GM21737 (cell line): ENCODE measurements at regions not wholly inside any gene's neighbourhood (a gene's known extent, or its start where the extent isn't known, plus 50 kb on each side); places are given as distances from the start of the nearest gene placed in this dataset.
"Not testable (repeated sequence)": the region's sequence is repeated elsewhere in the genome, so short reads cannot be mapped to it uniquely, and the experiment has no call there.

Experiments
- ATAC-seq: cut with Tn5 transposase; IDR thresholded peaks from one replicate; pipeline ENCODE4 v1.9.1; 2021; ENCODE audit warnings: mild to moderate bottlenecking, moderate library complexity; ENCODE audit not compliant: unreplicated experiment

DNA sequence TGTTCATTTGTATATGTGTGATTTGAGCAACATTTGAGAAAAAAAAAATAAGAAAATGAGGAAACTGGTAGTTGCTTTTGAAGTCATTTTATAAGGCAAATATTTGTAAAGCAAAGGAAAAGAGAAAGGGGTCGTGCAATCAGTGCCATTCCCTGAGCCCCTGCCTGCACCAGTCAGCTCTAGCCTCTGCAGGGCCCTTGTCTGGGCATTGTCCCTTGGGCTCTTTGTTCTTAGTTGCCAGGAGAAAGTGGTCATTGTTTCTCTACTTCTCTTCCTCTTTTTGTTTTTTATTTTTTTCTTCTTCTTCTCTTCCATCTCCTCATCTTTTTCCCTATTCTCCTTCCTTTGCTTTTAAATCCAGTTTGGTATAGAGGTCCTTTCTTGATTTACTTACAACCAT, 175.3 kb upstream of the CREB1 start:
- no peak for ATAC-seq

DNA sequence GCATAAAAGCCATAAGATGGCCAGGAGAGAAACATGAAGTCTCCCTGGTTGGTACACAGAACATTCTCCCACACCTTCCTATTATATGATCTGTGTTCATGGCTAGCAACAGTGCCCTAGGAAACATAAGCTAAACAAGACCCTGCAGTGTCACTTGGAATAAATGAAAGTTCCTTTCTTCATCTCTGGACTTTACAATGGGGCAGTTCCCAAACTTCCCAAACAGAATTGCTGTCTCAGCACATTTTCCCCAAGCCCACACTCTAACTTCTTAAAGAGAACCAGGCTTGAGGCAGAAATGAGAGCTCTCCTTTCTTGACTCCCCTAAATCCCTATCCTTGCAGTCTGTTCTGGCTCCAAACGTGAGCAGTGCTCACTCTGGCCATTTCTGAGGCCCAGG, 173.2 kb upstream of the CREB1 start:
- ATAC-seq, result no peak

DNA sequence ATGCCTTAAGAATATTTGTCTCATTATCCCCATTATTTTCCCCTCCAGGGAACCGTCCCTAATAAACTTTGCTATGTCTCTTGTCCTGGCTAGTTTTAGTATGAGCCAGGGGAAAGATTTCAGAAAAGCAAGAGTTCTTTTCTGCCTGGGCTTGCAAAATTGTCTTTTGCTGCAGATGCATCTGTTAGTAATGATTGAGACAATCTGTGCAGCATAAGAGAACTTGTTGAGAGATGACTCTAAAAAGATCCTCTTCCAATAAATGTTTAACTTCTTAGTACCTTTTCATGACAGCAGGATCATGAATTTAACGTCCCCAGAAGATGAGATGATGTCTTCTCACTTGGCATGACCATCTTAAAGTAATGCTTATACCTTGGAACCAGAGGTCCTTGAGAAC, 172.5 kb upstream of the CREB1 start:
- no peak for ATAC-seq

DNA sequence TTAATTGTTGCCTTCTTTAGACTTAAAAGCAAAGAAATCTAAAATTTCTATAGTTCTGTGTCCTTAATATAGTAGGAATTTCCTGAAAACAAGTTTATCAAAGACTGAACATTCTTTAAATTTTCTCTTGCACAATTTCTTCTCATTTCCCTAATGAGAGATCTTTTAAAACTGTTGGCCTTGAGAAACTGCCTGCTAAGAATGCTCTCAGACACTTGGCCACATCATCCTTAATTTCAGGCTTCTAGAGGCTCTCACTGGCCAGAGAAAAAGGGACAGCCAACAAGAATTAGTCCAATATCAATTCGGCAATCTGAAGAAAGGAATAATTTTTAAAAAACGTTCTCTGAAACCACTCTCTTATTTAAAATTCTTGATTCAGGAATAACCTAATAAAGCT, 167.0 kb upstream of the CREB1 start:
- ATAC-seq, result no peak

DNA sequence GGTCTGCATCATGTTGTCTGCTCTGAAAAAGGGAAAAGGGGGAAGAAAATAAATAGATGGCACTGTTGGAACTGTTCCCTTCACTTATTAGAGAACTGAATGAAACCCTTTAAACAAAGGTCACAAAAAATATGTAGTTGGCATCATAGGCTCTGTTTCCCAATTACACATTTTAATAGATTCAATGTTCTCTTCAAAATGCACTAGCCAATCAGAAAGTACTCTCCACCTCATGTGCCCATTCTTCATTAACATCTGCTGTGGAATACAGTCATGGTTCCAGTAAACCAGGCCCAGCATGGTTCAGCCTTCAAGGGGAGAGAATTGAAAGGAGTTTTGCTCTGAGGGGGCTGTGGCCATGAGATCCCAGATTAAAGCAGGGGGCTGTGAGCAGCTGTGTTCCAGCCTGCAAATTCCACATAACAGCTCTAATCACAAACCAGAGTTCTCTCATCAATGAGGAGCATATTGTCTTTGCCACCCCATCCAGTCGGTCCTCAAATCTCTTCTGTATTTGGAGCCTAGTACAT, 165.9 kb upstream of the CREB1 start:
- no peak for ATAC-seq

DNA sequence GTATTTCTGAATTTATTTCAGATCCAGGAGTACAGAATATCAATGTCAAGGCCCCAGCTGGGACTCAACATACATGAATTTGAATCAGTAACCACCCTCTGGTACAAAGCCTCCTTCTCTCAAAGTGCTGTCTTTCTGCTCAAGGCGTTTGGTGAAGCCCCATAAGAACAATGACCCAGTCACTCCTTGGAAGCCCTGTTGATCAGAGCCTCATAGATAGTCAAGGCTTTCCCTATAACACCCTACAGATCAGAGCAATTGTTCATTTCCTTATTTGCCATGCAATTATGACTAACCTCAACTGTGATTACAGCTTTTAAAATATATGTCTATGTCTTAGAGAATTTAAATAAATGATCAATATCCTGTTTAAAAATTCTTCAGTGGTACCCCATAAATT, 159.1 kb upstream of the CREB1 start:
- no peak for ATAC-seq

DNA sequence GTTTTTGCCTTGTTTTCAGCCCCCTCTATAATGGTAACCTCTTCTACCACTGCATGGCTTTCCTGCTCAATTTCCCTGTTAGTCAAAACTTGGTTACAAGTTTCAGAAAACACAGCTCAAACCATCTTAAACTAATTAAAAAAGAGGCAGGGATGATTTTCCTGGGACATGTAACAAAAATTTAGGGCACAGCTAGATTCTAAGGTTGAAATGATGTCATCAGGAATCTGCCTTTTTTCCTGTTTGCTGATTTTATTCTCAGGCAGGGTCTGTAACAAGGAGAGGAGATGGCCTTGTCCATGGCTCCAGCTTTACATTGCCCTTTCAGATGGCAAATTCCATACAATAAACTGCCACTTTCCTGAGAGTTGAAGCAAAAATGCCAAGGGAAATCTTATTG, 157.9 kb upstream of the CREB1 start:
- no peak for ATAC-seq

DNA sequence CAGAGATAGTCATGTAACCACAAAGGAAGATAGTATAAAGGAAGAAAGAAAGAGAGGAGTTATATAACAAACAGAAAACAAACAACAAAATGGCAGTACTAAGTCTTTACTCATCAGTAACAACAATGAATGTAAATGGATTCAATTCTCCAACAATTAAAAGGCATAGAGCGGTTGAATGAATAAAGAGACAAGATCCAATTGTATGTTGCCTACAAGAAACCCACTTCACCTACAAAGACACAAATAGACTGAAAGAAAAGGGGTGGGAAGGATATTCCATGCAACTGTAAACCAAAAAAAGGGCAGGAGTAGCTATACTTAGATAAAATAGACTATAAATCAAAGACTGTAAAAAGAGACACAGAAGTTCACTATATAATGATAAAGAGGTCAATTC, 157.3 kb upstream of the CREB1 start:
- ATAC-seq, result no peak

DNA sequence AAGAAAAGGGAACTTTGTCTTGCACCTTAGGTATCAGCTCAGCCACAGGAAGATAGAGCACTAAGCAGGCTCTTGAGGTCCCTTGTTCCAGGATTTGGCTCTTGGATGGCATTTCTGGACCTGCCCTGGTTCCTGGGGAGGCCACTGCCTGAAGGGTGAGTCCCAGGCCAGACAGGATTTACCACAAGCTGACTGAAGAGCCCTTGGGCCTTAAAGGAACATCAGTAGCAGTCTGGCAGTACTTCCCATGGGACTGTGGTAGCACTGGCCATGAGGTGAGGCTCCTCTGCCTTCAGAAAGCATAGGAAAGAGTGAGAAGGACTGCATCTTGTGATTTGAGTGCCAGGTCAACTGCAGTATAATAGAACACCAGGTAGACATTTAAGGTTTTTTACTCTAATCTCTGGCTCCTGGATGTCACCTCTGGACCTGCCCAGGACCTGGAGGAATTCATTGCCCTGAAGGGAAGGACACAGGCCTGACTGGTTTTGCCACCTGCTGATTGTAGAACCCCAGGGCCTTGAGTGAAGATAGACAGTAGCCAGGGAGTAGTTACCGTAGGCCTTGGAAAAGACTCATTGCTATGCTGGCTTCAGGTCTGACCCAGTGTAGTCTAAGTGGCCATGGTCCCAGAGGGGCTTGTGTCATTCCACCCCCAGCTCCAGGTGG, 154.4 kb upstream of the CREB1 start:
- ATAC-seq, result no peak

DNA sequence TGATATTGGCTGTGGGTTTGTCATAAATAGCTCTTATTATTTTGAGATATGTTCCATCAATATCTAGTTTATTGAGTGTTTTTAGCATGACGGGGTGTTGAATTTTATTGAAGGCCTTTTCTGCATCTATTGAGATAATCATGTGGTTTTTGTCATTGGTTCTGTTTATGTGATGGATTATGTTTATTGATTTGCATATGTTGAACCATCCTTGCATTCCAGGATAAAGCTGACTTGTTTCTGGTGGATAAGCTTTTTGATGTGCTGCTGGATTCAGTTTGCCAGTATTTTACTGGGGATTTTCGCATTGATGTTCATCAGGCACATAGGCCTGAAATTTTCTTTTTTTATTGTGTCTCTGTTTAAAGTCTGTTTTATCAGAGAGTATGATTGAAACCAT, 151.1 kb upstream of the CREB1 start:
- ATAC-seq, result not testable (repeated sequence)

DNA sequence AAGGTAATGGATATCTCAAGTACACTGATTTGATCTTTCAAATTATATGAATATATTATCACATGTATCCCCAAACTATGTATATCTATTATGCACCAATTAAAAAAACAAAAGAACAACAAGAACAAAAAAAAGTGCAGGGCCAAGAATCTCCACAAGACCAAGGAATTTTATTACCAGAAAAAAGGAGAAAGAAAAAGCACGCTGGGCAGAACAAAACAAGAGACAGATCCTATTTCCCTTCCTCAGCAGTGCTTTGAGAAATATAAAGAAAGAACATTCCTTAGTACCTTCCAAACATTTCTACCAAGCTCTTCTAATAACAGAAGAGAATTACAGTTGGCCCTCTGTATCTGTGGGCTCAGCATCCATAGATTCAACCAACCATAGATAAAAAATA, 144.7 kb upstream of the CREB1 start:
- ATAC-seq, result no peak

DNA sequence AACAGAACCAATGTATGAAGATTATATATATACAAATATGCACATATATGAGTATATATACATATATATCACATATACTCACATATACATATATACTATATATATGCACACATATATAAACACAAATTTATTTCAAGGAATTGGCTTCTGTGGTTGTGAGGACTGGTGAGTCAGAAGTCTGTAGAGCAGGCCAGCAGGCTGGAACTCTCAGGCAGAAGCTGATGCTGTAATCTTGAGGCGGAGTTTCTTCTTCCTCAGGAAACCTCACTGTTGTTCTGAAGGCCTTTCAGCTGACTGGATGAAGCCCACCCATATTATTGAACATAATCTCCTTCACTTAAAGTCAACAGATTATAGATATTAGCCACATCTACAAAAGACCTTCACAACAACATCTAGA, 143.9 kb upstream of the CREB1 start:
- no peak for ATAC-seq

DNA sequence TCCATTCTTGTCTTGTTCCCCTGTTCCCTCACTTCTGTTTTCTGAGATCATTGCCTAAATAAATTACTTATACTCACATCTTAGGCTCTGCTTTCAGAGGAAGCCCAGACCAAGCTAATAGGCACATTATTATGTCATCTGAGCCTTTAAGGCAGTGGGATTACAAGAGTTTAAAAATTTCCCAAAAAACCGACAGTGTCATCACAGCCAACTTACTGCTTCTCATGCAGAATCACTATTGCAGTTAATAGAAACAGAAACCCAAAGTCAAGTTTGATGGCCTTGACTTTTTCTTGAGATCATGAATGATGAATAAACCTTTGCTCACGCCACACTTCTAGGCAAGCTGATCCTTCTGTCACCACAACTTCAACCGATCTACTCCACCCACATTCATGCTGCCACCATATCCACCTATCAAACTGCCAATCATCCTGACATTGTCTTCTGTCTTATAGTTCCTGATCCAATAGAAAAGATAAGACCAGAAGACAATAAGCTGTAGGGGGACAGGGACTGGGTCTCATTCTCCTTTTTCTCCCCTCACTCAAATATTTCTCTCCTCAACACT, 142.7 kb upstream of the CREB1 start:
- no peak for ATAC-seq

DNA sequence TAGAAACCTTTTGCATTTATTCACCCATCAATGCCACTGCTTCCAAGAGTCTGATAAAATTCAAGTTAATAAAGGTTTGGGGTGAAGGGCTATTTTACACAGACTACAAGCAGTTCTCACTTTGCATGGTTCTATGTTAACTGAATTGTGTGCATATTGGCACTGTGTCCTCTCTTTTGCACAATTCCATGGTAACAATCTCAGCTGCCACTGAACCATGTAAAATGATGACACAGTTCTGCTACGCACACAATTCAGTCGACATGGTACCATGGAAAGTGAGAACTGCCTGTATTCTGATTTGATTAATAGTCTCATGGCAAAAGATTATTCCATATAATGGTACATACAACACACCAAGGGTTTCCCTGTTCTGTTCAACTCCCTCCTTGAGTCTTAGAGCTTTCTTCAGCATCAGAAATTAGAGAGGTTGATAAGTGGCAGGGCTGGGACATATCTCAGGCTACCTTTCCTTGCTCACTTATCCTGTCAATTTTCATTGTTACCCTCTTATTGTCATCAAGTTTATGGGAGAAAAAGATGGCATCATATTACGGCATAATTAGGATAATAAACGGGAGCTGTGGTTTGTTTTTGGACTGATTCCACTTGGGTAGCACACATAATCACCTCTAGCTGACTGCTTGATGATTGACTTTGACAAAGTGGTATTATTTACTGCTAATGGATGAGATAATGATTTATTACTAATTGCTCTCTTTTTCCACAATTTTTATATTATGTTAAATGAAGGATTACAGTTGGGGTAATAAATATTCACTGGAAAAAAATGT, 139.3 kb upstream of the CREB1 start:
- ATAC-seq, result no peak

DNA sequence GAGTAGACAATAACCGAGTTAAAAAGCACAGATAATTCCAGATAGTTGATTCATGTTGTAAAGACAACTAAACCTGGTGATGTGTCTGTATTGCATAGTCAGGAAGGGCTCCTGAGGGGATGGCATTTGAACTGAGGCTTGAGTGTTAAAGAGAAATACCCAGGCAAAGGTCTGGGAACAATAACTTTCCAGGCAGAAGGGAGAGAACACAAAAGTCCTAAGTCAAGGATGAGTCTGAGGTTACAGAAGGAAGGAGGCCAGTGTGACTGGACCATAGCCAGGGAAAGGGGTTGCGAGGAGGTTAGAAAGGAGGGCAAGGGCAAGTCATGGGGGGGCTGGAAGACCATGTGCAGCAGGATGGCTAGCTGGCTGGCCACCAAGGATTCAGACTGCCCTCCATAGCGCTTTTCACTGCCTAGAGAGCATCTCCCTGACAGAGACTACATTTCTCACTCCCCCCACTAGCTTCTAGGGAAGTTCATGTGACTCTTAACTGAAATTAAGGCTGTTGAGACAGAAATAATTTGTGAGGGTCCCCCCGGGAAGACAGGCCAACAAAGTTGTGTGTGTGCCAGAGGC, 135.5 kb upstream of the CREB1 start:
- no peak for ATAC-seq

DNA sequence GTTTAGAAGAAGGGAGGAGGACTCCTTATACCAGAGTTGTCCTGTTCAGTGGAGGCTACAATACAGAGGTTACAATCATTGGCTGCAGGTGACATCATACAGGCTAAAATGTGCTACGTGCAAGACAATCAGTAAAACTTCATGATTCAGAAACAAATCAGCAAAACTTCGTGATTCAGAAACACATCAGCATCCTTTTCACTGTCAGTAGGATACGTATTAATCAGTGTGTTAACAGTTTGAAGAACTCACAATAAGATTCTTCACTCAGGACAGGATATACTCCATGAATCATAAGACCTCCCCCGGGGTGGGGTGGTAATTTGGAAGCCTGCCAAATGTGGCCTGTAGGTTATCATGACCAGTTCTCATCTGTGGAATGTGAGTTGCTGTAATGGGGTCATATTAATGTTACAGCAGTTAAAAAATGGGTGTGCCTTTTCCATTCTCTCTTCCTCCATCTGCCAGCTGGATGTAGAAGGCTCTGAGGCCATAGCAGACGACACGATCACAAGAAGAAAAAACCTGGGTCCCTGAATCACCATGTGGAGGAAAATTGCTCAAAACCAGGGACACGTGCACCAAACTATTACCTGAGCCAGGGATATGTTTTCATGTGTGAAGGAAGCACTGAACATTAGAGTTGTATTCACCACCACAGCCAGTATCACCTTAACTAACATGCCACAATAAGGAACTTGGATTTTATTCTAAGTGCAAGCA, 134.8 kb upstream of the CREB1 start:
- no peak for ATAC-seq

DNA sequence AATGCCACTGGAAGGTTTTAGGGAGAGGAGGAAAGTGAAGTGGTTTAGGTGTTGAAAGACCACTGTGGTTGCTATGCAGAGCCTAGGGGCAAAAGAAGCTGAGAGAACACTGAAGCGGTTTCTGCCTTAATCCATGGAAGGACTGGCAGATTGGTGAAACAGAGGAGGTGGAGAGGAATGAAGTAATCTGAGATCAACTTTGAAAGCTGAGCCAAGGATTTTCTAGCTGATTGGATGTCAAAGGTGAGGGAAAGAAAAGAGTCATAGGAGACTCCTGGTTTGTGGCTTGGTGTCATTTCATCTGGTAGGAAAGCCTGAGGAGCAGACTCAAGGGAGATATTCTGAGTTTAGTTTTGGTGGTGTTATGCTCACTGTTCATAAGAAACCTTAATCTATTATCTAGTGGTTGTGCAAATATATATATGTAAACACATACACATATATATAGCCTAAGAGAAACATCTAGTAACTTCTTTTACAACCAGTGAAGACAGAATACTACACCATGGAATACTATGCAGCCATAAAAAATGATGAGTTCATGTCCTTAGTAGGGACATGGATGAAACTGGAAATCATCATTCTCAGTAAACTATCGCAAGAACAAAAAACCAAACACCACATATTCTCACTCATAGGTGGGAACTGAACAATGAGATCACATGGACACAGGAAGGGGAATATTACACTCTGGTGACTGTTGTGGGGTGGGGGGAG, 134.1 kb upstream of the CREB1 start:
- no peak for ATAC-seq

DNA sequence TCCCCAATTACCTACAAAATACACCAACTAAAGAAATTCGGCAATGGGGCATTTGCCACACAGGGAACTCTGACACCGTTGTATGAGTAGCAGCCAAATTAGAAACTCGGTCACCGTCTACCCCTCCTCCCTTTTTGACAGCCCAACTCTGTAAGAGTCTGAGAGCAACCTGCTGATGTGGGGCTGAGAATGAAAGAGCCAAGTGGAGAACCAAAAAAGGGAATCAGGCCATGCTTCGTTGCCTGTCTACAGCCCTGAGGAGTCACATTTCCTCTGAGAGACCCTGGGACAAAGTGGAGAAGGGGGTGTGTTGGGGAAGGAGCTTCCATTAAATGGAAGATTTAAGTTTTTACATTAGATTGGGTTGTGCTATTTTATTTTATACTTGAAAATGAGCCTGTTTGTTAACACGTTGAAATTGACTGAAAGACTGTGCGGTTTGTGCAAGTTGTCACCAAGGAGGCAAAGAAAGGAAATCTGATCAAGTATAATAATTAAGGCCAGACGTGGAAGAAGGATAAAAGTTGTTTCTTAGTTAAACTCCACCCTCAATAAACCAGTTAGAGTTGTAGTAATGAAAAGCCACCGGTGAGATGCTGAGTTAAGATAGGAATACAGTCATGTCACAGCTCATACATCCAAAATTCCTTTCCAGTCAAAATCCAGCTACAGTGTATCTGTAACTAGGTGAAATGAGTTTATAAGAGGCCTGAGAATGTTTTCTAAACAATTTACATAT, 131.7 kb upstream of the CREB1 start:
- ATAC-seq, result no peak

DNA sequence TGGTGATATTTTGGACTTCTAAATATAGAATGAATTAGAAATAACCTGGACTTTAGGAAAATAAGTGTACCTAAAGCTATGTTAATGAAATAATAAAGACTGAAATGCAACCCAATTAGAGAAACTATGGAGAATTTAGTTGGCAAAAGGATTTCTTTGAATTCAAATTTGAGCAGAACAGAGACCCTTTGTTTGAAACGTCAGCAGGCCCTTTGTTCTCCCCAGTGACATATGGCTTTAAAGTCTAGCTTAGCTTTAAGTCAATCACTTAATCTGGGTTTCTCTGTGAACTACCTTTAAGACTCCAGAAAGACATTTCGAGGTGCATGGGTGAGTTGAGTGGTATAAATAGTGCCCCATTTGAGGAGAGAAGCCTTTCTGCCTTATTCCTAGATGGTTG, 130.5 kb upstream of the CREB1 start:
- ATAC-seq, result no peak

DNA sequence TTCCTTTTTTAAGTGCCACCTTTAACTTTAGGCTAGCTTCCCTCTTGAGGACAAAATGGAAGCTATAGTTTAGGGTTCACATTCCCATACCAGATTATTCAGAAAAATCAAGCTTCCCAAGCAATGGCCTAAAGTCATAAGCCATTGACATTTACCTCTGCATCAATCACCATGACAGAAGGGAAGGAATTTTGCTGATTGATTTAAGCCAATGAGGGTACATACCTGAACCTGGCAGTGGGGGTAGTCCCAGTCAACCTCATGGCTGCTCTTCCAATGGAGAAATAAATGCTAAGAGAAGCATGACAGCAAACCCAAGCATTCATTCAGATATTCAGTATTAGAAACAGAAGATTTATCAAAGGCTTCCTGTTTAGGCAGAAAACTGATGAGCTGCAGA, 128.4 kb upstream of the CREB1 start:
- no peak for ATAC-seq
